SK-N-SH treated with all-trans-retinoic acid at 6 μM for 48 hours (cell line): ENCODE measurements at regions not wholly inside any gene's neighbourhood (a gene's known extent, or its start where the extent isn't known, plus 50 kb on each side); places are given as distances from the start of the nearest gene placed in this dataset.

Experiments used
- ARNTL ChIP-seq: fragments of 450-650 bp; formaldehyde crosslinking; IDR thresholded peaks from 2 replicates; pipeline ENCODE4 v1.5.0; 2020; ENCODE audit warnings: low read depth, mild to moderate bottlenecking, moderate library complexity, borderline replicate concordance
- CSDC2 ChIP-seq: fragments of 250-450 bp; sonication (Bioruptor Pico); IDR thresholded peaks from 2 replicates; pipeline ENCODE4 v1.5.0; 2020; ENCODE audit warnings: mild to moderate bottlenecking, moderate library complexity
- PATZ1 ChIP-seq: fragments of 250-450 bp; sonication (Bioruptor Pico); IDR thresholded peaks from 2 replicates; pipeline ENCODE4 v1.8.0; 2020; ENCODE audit warnings: mild to moderate bottlenecking, moderate library complexity, borderline replicate concordance
- TCF4 ChIP-seq: fragments of 250-450 bp; sonication (Bioruptor Pico); IDR thresholded peaks from 2 replicates; pipeline ENCODE4 v1.8.0; 2021; ENCODE audit warnings: mild to moderate bottlenecking, moderate library complexity, borderline replicate concordance
- TOX ChIP-seq: fragments of 250-450 bp; sonication (Bioruptor Pico); IDR thresholded peaks from 2 replicates; pipeline ENCODE4 v1.8.0; 2021; ENCODE audit warnings: mild to moderate bottlenecking, moderate library complexity, borderline replicate concordance
- ZNF8 ChIP-seq: fragments of 450-650 bp; formaldehyde crosslinking; IDR thresholded peaks from 2 replicates; pipeline ENCODE4 v1.5.0; 2020; ENCODE audit warnings: mild to moderate bottlenecking, moderate library complexity

- no peak for TF ChIP-seq ZNF8 (CRISPR knock-in tag)
- no peak for TF ChIP-seq TOX (CRISPR knock-in tag)
- TF ChIP-seq TCF4 (CRISPR knock-in tag): no peak
- TF ChIP-seq PATZ1 (CRISPR knock-in tag): no peak
- no peak for TF ChIP-seq CSDC2 (CRISPR knock-in tag)
- TF ChIP-seq ARNTL (CRISPR knock-in tag): no peak
Observed at GRCh38 chr5:121758615-121759014, 93.1 kb upstream of the FTMT start.
